ENCODE measurements at regions not wholly inside any gene's neighbourhood (a gene's known extent, or its start where the extent isn't known, plus 50 kb on each side); places are given as distances from the start of the nearest gene placed in this dataset.

GRCh38 chrX:9196961-9197640, 163.2 kb upstream of the FAM9B start:
- DNase-seq, result no peak

DNA sequence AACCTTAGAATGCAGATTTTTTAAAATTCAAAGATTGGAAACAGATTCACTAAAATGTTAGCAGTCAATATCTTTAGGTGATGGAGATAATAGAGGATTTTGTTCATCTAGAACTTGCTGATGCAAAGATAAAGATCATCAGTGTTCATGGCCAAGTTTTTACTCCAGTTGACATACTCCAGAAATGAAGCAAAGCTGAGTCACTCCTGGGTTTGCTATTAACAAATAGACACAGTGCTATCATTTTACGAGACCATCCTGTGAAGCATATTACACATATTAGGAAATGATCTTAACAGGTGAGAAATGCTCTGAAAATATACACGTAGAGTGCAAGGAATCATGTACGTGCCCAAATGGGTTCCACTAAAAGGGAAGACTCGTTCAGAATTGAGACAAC, 170.6 kb upstream of the FAM9B start:
- DNase-seq, result no peak

DNA sequence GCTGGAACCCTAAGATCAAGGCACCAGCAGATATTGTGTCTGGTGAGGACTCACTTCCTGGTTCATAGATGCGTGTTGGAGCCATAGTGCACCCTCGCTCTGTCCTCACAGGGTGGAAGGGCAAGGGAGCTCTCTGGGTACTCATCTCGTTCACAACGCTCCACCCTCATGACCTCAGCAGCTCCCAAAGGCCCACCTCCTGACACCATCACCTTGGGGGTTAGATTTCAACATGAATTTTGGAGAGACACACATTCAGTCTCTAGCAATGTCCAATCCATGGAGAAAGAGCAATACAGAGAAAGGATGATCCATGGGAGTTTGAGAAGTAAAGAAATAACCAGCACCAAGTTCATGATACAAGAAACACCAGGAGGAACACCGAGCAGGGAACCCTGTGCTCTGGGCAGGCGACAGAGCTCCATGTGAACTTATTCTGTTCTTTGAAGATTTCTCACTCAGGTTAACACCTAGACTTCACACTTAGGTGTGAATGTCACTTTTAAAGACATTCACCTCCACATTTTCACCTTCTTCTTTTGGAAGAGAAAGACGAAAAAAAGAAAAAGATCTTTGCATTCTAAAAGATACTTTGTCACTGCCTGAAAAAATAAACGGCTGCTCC, 171.8 kb upstream of the FAM9B start:
- no peak for DNase-seq

DNA sequence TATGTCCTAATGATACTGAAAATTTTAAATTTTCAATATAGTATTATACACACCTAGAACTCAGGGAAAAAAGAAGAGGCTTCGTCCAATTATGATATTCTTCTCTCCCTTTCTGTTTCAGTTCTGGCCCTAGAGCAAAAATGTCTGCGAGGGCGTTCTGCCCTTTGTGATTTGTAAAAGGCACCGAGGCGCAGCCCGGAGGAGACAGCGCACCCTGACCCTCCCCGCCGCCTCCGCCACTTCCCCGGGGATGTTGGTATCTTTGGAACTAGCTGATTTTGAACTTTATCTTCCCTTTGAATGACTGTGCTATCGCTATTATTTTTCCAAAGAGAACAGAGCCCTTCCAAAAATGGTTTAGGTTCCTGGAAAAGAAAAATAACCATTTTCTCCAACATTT, 173.2 kb upstream of the FAM9B start:
- no peak for DNase-seq

DNA sequence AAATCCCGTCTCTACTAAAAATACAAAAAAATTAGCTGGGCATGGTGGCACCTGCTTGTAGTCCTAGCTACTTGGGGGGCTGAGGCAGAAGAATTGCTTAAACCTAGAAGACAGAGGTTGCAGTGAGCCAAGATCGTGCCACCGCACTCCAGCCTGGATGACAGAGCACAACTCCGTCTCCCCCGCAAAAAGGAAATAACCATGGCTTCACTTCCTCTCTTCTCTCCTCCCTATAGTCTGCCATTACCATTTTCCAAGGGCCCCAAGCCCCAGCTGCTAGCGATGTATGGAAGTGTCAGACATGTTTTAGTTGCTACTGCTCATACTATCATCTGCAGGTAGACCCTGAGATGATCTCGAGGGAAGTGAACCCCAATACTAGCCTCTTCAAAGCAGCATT, 177.3 kb upstream of the FAM9B start:
- no peak for DNase-seq

GRCh38 chrX:9221781-9222180, 187.9 kb upstream of the FAM9B start:
- no peak for DNase-seq

- DNase-seq, result no peak
Measured at GRCh38 chrX:9222299-9222698, 188.4 kb upstream of the FAM9B start.

GRCh38 chrX:9227276-9227675, 193.3 kb upstream of the FAM9B start:
- DNase-seq, result no peak

DNA sequence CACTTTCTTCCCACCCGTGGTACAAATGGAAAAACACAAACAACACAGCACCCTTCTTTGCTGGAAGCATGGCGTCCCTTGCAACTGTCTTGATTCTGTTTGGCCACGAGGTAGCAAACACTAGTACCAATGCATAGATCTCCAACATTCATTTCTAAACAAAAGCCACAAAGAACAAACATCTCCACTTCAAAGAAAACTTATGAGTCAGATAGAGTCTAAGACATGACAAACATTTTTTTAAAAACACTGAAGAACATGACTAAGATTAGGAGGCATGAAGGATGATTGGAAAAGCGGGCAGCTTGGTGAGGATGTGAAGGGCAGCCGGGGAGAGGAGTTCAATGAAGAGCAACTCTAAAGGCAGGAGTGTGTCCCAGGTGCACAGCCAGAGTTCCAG, 197.6 kb upstream of the FAM9B start:
- no peak for DNase-seq

DNA sequence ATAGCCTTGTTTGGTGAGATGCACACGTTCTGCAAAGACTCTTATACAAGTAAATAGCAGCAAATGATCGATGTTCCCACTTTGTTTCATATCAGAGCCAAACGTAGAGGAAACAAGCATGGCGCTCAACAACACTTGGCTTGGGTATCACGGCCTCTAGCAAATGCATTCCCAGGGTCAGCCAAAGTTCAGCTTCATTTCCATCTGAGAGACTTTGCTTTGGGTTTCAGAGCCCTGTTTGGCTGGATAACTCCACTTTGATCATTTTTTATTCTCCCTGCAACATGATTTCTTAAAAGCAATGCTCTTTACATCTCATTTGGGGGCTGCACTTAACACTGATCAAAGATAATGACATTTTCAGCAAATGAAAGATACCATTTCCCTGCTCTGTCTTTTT, 199.2 kb upstream of the FAM9B start:
- no peak for DNase-seq

- no peak for DNase-seq
Measured at GRCh38 chrX:9234315-9234714, 200.4 kb upstream of the FAM9B start.

- DNase-seq, result no peak
Measured at GRCh38 chrX:9235722-9236121, 201.8 kb upstream of the FAM9B start.

- no peak for DNase-seq
Measured at GRCh38 chrX:9240956-9241355, 207.0 kb upstream of the FAM9B start.

- no peak for DNase-seq
Measured at GRCh38 chrX:9241427-9241826, 207.5 kb upstream of the FAM9B start.

- DNase-seq, result no peak
Measured at GRCh38 chrX:9249051-9249846, 215.3 kb upstream of the FAM9B start.

DNA sequence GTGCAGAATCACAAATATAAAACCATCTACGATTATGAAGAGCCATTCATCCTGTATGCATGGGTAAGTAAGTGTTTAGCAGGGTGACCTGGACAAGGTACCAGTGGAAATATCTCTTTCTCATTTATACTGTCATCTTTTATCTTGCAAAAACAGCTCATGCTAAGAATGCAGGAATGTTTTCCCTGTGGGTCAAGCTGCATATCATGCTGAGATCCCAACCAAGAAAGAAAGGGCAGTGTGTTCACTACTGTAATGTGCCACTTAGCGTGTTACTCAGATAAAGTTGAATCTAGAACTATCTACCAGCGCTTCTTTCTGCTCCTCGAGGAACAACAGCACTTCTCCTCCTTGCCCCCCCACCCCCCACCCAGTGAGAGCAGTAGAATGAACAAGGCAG, 212.7 kb upstream of the TBL1X start:
- no peak for DNase-seq

DNA sequence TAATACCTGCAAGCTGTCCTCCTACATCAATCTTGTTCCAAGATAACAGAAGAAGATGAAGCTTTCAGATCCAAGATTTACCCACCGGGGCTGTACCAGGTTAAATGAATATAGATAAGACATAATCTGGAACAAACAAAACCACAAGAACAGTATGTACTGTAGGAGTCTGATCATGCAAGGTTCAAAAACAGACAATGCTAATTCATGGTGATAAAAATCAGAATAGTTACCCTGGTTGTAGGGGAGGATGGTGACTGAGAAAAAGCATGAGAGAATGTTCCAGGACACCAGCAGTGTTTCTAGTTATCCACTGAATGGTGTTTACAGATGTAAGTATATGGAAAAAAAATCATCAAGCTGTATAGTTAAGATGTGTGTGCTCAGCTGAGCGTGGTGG, 211.6 kb upstream of the TBL1X start:
- DNase-seq, result no peak

GRCh38 chrX:9257718-9258420, 207.0 kb upstream of the TBL1X start:
- DNase-seq, result no peak

DNA sequence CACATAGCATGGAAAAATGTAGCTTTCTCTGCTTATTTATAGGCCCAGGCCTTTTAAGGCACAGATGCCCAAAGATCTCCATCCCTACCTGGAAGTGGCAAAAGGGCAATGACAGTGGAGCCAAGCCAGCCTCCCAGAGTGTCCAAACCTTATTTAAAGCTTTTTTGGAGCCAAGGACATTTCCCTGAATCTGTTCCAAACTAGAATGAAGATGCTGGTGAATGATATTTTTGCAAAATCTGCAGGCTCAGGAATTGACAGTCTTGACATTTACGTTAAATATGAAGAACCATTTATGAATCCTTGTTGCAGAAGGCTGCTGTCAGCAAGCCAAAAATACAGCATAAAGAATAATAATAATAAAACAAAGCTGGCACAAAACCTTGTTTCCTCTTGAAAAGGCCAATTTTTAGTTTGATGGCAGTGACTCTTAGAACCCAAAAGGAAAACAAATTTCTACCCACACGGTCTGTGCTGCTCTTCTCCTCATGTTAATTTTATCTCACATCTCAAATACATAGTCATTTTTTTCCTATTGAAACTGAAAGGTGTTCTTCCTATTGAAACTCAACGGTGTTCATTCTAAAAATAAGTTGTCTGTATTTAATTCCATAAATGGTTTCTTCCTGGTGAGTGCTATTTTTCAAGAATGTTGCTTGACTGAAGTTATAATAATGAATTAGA, 206.3 kb upstream of the TBL1X start:
- DNase-seq, result no peak

DNA sequence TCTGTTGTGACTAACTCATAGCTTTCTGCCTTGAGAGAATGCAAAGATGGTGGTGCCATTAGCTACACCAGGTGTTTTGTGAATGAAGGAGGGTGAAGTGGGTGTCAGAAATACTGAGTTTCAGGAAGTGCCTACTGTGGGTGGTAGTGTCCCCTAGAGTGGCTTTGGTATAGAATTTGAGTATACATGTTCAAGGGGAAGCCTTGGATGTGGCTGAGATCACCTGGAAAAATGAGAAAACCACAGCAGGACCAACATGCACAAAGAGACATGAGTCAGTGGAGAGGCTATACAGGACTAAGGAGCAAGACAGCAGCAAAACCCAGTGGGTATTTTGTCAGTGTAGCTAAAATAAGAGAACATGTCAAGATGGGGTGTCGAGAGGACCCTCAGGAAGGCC, 204.3 kb upstream of the TBL1X start:
- no peak for DNase-seq

GRCh38 chrX:9267415-9267814, 197.4 kb upstream of the TBL1X start:
- no peak for DNase-seq

GRCh38 chrX:9269134-9269533, 195.7 kb upstream of the TBL1X start:
- DNase-seq, result no peak

Measured in 8988T (cell line).